GM12878 (cell line): ENCODE measurements at regions not wholly inside any gene's neighbourhood (a gene's known extent, or its start where the extent isn't known, plus 50 kb on each side); places are given as distances from the start of the nearest gene placed in this dataset.

Experiments
- ATAC-seq: fragments of 200-7000 bp; cut with Tn5 transposase; 3 replicates; pipeline ENCODE4 v1.9.1; 2020; ENCODE audit warnings: mild to moderate bottlenecking, moderate library complexity
- BruUV-seq: library from RNA; stranded (reverse); fragments of 400-500 nt; replicated peaks from 2 replicates; lab custom pipeline; 2021; lab: Mats Ljungman, UMichigan
- CTCF ChIA-PET: fragments of 300-600 bp; sonication (Branson Sonifier 250); formaldehyde crosslinking; extraction: SDS; loops from one replicate; lab custom pipeline; 2021; ENCODE audit warnings: inconsistent platforms; lab: Yijun Ruan, JAX
- POLR2A ChIA-PET: fragments of 350-600 bp; formaldehyde crosslinking; extraction: SDS; loops from one replicate; lab custom pipeline; 2021; ENCODE audit warnings: inconsistent platforms; lab: Charles Lee
- RAD21 ChIA-PET: fragments of 300-600 bp; sonication (Branson Sonifier 250); formaldehyde crosslinking; loops from one replicate; lab custom pipeline; 2023; ENCODE audit warnings: antibody characterized with exemption; ENCODE audit not compliant: unreplicated experiment; lab: Charles Lee
- SMC1A ChIA-PET: fragments of 300-600 bp; sonication (Branson Sonifier 250); formaldehyde crosslinking; loops from one replicate; lab custom pipeline; 2023; ENCODE audit not compliant: unreplicated experiment, uncharacterized antibody; lab: Charles Lee
- DNase-seq: peaks from one replicate; pipeline ENCODE4 v3.0.0-alpha.2; 2011; ENCODE audit warnings: low read depth, low spot score
- FAIRE-seq: peaks from 3 replicates; lab custom pipeline; 2011; peaks lifted over from hg19 to GRCh38; lab: Jason Lieb, UNC
- H2AFZ ChIP-seq: 2 replicates; pipeline ENCODE4 v1.6.0; 2011; ENCODE audit warnings: low read depth, low read length, control low read depth; ENCODE audit not compliant: control insufficient read depth
- H3K27ac ChIP-seq: 2 replicates; pipeline ENCODE4 v1.5.1; 2011; ENCODE audit warnings: control low read depth; ENCODE audit not compliant: control insufficient read depth, insufficient read depth
- H3K27me3 ChIP-seq, 2 experiments: replicated peaks in 1 of 2; 2 replicates each; pipeline versions ENCODE4 v1.6.0 to v1.6.1; 2011; ENCODE audit warnings: low read length in 1 of 2; ENCODE audit not compliant: control insufficient read depth in 2 of 2, insufficient read depth in 2 of 2
- H3K36me3 ChIP-seq, 2 experiments: 2 replicates each; pipeline ENCODE4 v1.5.1; 2011; ENCODE audit warnings: low read length in 1 of 2; ENCODE audit not compliant: control insufficient read depth in 2 of 2, insufficient read depth in 2 of 2
- H3K4me1 ChIP-seq: 2 replicates; pipeline ENCODE4 v1.6.1; 2011; ENCODE audit warnings: mild to moderate bottlenecking, low read length, moderate library complexity, mixed read lengths; ENCODE audit not compliant: control insufficient read depth, insufficient read depth
- H3K4me2 ChIP-seq: 2 replicates; pipeline ENCODE4 v1.6.0; 2011; ENCODE audit warnings: control low read depth; ENCODE audit not compliant: control insufficient read depth, insufficient read depth
- H3K4me3 ChIP-seq: fragments of 200-600 bp; sonication (generic); 2 replicates; pipeline ENCODE4 v1.5.1; 2016
- H3K79me2 ChIP-seq: 2 replicates; pipeline ENCODE4 v1.6.0; 2011; ENCODE audit warnings: low read length; ENCODE audit not compliant: control insufficient read depth, insufficient read depth
- H3K9ac ChIP-seq: 2 replicates; pipeline ENCODE4 v1.8.0; 2011; ENCODE audit warnings: low read length, control low read depth, mixed read lengths; ENCODE audit not compliant: control insufficient read depth, insufficient read depth
- H3K9me3 ChIP-seq: replicated peaks from 3 replicates; pipeline ENCODE4 v1.5.1; 2011; ENCODE audit warnings: mild to moderate bottlenecking, low read length; ENCODE audit not compliant: control insufficient read depth, insufficient read depth
- H4K20me1 ChIP-seq: 2 replicates; pipeline ENCODE4 v1.6.0; 2011; ENCODE audit not compliant: control insufficient read depth, insufficient read depth
- ATF3 ChIP-seq: IDR thresholded peaks from 2 replicates; pipeline ENCODE4 v1.6.1; 2011; ENCODE audit warnings: low read depth, mild to moderate bottlenecking, low read length, moderate library complexity, borderline replicate concordance; ENCODE audit errors: extremely low read depth
- BACH1 ChIP-seq: fragments of 450-650 bp; IDR thresholded peaks from 2 replicates; pipeline ENCODE4 v1.6.1; 2017; ENCODE audit warnings: mild to moderate bottlenecking, borderline replicate concordance
- CHD1 ChIP-seq: IDR thresholded peaks from 2 replicates; pipeline ENCODE4 v1.6.1; 2012; ENCODE audit warnings: low read depth, low read length, improper control_type of control experiment
- E2F4 ChIP-seq: IDR thresholded peaks from 2 replicates; pipeline ENCODE4 v1.6.1; 2012; ENCODE audit warnings: low read depth, low read length, improper control_type of control experiment
- ETV6 ChIP-seq, 2 experiments: fragments of 450-650 bp in 1 of 2; IDR thresholded peaks in 1 of 2; conservative IDR thresholded peaks in 1 of 2; 2 replicates each; pipeline ENCODE4 v1.6.1; 2014; ENCODE audit warnings: antibody characterized with exemption in 1 of 2, borderline replicate concordance in 1 of 2, low read depth in 1 of 2, mild to moderate bottlenecking in 1 of 2, moderate library complexity in 1 of 2
- EZH2 ChIP-seq: IDR thresholded peaks from 2 replicates; pipeline ENCODE4 v1.6.1; 2012; ENCODE audit warnings: low read depth, mild to moderate bottlenecking, control low read depth, inconsistent platforms, low read length, borderline replicate concordance; ENCODE audit not compliant: control insufficient read depth
- FOXK2 ChIP-seq: fragments of 450-650 bp; IDR thresholded peaks from 2 replicates; pipeline ENCODE4 v1.6.1; 2017; ENCODE audit warnings: mild to moderate bottlenecking, moderate library complexity
- MXI1 ChIP-seq: fragments of 150-350 bp; IDR thresholded peaks from 2 replicates; pipeline ENCODE4 v1.6.1; 2011; ENCODE audit warnings: low read depth, mild to moderate bottlenecking, inconsistent platforms, low read length, improper control_type of control experiment
- NR2F1 ChIP-seq: fragments of 450-650 bp; conservative IDR thresholded peaks from 2 replicates; pipeline ENCODE4 v1.6.1; 2017; ENCODE audit warnings: mild to moderate bottlenecking
- RB1 ChIP-seq: fragments of 450-650 bp; formaldehyde crosslinking; IDR thresholded peaks from 2 replicates; pipeline ENCODE4 v1.6.1; 2017; ENCODE audit warnings: mild to moderate bottlenecking, borderline replicate concordance
- SREBF2 ChIP-seq: IDR thresholded peaks from 2 replicates; pipeline ENCODE4 v1.6.1; 2012; ENCODE audit warnings: mild to moderate bottlenecking, low read length
- YY1 ChIP-seq: IDR thresholded peaks from 2 replicates; pipeline ENCODE4 v1.6.1; 2011; ENCODE audit warnings: low read depth, mild to moderate bottlenecking, low read length
- ZBTB11 ChIP-seq: fragments of 450-650 bp; formaldehyde crosslinking; IDR thresholded peaks from 2 replicates; pipeline ENCODE4 v1.5.0; 2022; ENCODE audit warnings: mild to moderate bottlenecking, missing genetic modification characterization
- ZBTB4 ChIP-seq: fragments of 450-650 bp; formaldehyde crosslinking; IDR thresholded peaks from 2 replicates; pipeline ENCODE4 v1.4.0; 2022; ENCODE audit warnings: mild to moderate bottlenecking, moderate library complexity
- ZNF622 ChIP-seq: fragments of 450-650 bp; IDR thresholded peaks from 2 replicates; pipeline ENCODE4 v1.6.1; 2017; ENCODE audit warnings: mild to moderate bottlenecking, inconsistent platforms
- in situ Hi-C: fragments of 300-500 bp; cut with MboI; formaldehyde crosslinking; loops from 9 replicates; pipeline ENCODE4 v1.14.3; 2018; ENCODE audit warnings: mixed read lengths
- intact Hi-C: fragments of 100-400 bp; cut with micrococcal nuclease; formaldehyde crosslinking; loops from one replicate; pipeline ENCODE4 v1.14.2; 2022; ENCODE audit not compliant: unreplicated experiment
- TF ChIP-seq, protein P1 (sequence below): IDR thresholded peaks from 2 replicates; pipeline ENCODE4 v1.6.1; 2011; ENCODE audit warnings: mild to moderate bottlenecking, low read depth, low read length, moderate library complexity; ENCODE audit not compliant: insufficient replicate concordance

DNA sequence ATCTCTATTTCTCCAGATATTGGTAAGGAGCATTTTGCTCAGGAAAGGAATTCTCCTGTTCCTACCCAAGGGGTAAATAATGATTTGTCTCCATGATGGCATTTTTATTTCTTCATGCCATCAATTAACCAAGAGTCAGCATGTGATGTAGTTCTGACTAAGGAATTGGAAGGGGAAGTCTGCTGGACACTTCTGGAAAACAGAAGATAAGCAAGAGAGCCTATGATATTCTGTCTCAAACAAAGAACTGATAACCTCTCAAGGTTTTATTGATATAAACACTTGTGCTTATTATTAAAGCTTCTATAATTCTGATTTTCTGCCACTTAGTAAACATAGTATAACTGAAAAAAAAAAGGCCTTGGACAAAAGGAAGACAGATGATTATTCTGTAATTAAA is 673.0 kb upstream of the CHORDC1 start:
- intact Hi-C loops (no loop called here), in situ Hi-C loops (no loop called here)
- no peak overlapping the region for H3K4me3 ChIP-seq
- no peak for ATAC-seq
- ChIA-PET RAD21 (no interaction called here), SMC1A (interaction anchor here (0.6 kb wide), 1 partner anchor 157 kb away, joined by 3 read pairs; no protein-coding TSS in a partner anchor), CTCF (interaction anchor here (0.9 kb wide), 1 partner anchor 607 kb away, joined by 3 read pairs; no protein-coding TSS in a partner anchor), POLR2A (no interaction called here)
- no peaks in the 10 kb centered on the region for H4K20me1 ChIP-seq
- H3K4me2 ChIP-seq = no peak overlapping the region
- no peaks in the 10 kb centered on the region for H3K4me1 ChIP-seq
- DNase-seq = no peak
- no peak for FAIRE-seq
- no peaks in the 10 kb centered on the region for H3K9me3 ChIP-seq
- no peak overlapping the region for H3K9ac ChIP-seq
- no peaks in the 10 kb centered on the region for H3K36me3 ChIP-seq
- no peak overlapping the region for H3K27ac ChIP-seq
- H3K27me3 ChIP-seq = no peaks in the 10 kb centered on the region
- no TSS peak for BruUV-seq
- no peaks in the 10 kb centered on the region for H3K79me2 ChIP-seq
- H2AFZ ChIP-seq = no peak overlapping the region
- no peak for TF ChIP-seq ZNF622
- TF ChIP-seq RB1 = no peak
- TF ChIP-seq ZBTB11 (CRISPR knock-in tag) = no peak
- no peak for TF ChIP-seq MXI1
- no peak for TF ChIP-seq ATF3
- TF ChIP-seq YY1 = no peak
- no peak for TF ChIP-seq ZBTB4 (CRISPR knock-in tag)
- no peak for TF ChIP-seq SREBF2
- no peak for TF ChIP-seq CHD1
- no peak for TF ChIP-seq NR2F1
- TF ChIP-seq FOXK2 = no peak
- TF ChIP-seq, protein P1, sequence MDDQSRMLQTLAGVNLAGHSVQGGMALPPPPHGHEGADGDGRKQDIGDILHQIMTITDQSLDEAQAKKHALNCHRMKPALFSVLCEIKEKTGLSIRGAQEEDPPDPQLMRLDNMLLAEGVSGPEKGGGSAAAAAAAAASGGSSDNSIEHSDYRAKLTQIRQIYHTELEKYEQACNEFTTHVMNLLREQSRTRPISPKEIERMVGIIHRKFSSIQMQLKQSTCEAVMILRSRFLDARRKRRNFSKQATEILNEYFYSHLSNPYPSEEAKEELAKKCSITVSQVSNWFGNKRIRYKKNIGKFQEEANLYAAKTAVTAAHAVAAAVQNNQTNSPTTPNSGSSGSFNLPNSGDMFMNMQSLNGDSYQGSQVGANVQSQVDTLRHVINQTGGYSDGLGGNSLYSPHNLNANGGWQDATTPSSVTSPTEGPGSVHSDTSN = no peak
- TF ChIP-seq ETV6 (conservative IDR thresholded peaks at IDR 0.05 in 1 of 2, IDR thresholded peaks at IDR 0.05 in 1 of 2; ENCODE audit: borderline replicate concordance in 1 of 2, low read depth in 1 of 2) = no peak
- TF ChIP-seq EZH2 = no peak
- TF ChIP-seq BACH1 = no peak
- TF ChIP-seq E2F4 = no peak
